ENCODE measurements at regions not wholly inside any gene's neighbourhood (a gene's known extent, or its start where the extent isn't known, plus 50 kb on each side); places are given as distances from the start of the nearest gene placed in this dataset.
"Not testable (repeated sequence)": the region's sequence is repeated elsewhere in the genome, so short reads cannot be mapped to it uniquely, and the experiment has no call there.

GRCh38 chr13:18213511-18213910 lies 968.1 kb downstream of the TUBA3C start:
- H4K20me1 ChIP-seq (ENCODE audit: low read depth, low read length); H3K27me3 ChIP-seq (ENCODE audit: low read length); H3K36me3 ChIP-seq (ENCODE audit: low read length); H3K4me3 ChIP-seq (ENCODE audit: insufficient read depth, low read length, poor library complexity, severe bottlenecking); H3F3A ChIP-seq (ENCODE audit: insufficient read depth); H3K9me3 ChIP-seq (ENCODE audit: insufficient read depth, low read length); H3K9ac ChIP-seq (ENCODE audit: low read length); H3K9me2 ChIP-seq (replicated peaks; ENCODE audit: insufficient read depth, low read length); H3K4me2 ChIP-seq (ENCODE audit: low read depth, low read length, poor library complexity, severe bottlenecking); H2AFZ ChIP-seq (ENCODE audit: low read depth, low read length, severe bottlenecking); H3K27ac ChIP-seq (ENCODE audit: low read depth, low read length); H3K79me2 ChIP-seq (ENCODE audit: insufficient read depth, low read length): not testable (repeated sequence)

DNA sequence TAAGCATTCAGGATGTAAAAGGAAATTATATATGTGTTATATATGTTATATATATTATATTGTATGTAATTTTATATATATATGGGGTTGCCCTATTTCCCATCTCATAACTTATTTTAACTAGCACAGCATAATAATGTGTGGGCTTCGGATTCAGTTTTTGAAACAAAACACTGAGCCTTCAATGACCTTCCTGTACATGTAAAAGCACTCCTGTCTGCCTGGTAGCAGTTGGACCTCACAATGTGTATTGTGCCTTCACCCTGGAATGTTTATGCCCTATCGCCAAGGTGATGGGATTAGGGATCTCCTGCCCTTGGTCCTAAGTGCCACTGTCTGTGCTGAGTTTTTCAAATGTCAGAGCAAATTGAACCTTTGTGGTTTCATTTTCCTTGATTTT lies 968.8 kb downstream of the TUBA3C start:
- no peak overlapping the region for H3K4me2 ChIP-seq (ENCODE audit: low read depth, low read length, poor library complexity, severe bottlenecking)
- H3K27ac ChIP-seq (ENCODE audit: low read depth, low read length), result no peak overlapping the region
- no peaks in the 10 kb centered on the region for H3F3A ChIP-seq (ENCODE audit: insufficient read depth)
- no peak overlapping the region for H3K9ac ChIP-seq (ENCODE audit: low read length)
- H2AFZ ChIP-seq (ENCODE audit: low read depth, low read length, severe bottlenecking), result no peak overlapping the region
- TF ChIP-seq CTCF (IDR thresholded peaks at IDR 0.05; ENCODE audit: insufficient read depth, low read length, poor library complexity, severe bottlenecking) (no peak), EZH2phosphoT487 (conservative IDR thresholded peaks at IDR 0.05; ENCODE audit: low read length) (no peak)
- no peaks in the 10 kb centered on the region for H4K20me1 ChIP-seq (ENCODE audit: low read depth, low read length)
- H3K27me3 ChIP-seq (ENCODE audit: low read length), result no peaks in the 10 kb centered on the region
- no peaks in the 10 kb centered on the region for H3K79me2 ChIP-seq (ENCODE audit: insufficient read depth, low read length)
- H3K36me3 ChIP-seq (ENCODE audit: low read length), result no peaks in the 10 kb centered on the region
- no peak overlapping the region for H3K4me3 ChIP-seq (ENCODE audit: insufficient read depth, low read length, poor library complexity, severe bottlenecking)
- no peaks in the 10 kb centered on the region for H3K9me2 ChIP-seq (replicated peaks; ENCODE audit: insufficient read depth, low read length)
- H3K9me3 ChIP-seq (ENCODE audit: insufficient read depth, low read length), result no peaks in the 10 kb centered on the region

DNA sequence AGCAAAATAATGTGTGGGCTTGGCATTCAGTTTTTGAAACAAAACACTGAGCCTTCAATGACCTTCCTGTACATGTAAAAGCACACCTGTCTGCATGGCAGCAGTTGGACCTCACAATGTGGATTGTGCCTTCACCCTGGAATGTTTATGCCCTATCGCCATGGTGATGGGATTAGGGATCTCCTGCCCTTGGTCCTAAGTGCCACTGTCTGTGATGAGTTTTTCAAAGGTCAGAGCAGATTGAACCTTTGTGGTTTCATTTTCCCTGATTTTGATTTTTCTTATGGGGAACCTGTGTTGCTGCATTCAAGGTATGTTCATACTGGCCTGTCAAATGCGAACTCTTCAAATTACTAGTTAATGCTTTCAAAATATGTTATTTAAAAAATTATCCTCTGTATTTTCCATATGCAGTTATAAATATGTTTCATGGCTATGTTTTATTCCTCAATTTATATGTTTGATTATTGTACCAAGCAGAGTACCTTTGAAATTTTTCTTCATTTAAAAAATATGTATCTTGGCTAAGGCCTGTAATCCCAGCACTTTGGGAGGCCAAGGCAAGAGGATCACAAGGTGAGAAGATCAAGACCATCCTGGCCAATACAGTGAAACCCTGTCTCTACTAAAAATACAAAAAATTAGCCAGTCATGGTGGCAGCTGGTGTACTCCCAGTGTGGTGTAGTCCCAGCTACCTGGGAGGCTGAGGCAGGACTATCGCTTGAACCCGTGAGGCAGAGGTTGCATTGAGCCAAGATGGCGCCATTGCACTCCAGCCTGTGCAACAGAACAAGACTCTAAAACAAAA lies 969.7 kb downstream of the TUBA3C start:
- not testable (repeated sequence) for H4K20me1 ChIP-seq (ENCODE audit: low read depth, low read length); H3K27me3 ChIP-seq (ENCODE audit: low read length); H3K4me2 ChIP-seq (ENCODE audit: low read depth, low read length, poor library complexity, severe bottlenecking); H3K9me2 ChIP-seq (replicated peaks; ENCODE audit: insufficient read depth, low read length); H3K9ac ChIP-seq (ENCODE audit: low read length); H3F3A ChIP-seq (ENCODE audit: insufficient read depth); H3K9me3 ChIP-seq (ENCODE audit: insufficient read depth, low read length); H3K27ac ChIP-seq (ENCODE audit: low read depth, low read length); H3K79me2 ChIP-seq (ENCODE audit: insufficient read depth, low read length); H2AFZ ChIP-seq (ENCODE audit: low read depth, low read length, severe bottlenecking); H3K4me3 ChIP-seq (ENCODE audit: insufficient read depth, low read length, poor library complexity, severe bottlenecking); H3K36me3 ChIP-seq (ENCODE audit: low read length)

DNA sequence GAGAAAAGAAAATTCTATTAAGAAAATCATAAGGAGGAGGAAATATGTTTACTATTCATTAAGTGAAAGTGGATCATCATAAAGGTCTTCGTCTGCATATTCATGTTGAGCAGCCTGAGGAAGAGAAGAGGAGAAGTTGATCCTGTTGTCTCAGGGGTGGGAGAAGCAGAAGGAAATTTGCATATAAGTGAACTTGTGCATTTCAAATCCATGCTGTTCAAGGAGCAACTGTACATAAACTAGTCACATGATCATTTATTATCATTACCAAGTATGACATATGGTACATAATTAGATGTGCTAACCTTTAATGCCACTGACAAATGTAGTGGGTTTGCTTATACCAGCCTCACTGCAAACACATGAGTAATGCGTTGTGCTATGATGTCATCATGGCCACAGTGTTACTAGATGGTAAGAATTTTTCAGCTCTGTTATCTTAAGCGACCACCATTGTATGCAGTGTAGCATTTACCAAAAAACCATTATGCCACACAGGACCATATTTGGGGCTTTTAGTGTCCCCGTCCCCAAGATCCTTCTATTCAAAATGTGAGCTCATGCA lies 976.9 kb downstream of the TUBA3C start:
- H4K20me1 ChIP-seq (ENCODE audit: low read depth, low read length); H3K79me2 ChIP-seq (ENCODE audit: insufficient read depth, low read length); H3K27ac ChIP-seq (ENCODE audit: low read depth, low read length); H3F3A ChIP-seq (ENCODE audit: insufficient read depth); H3K4me2 ChIP-seq (ENCODE audit: low read depth, low read length, poor library complexity, severe bottlenecking); H3K27me3 ChIP-seq (ENCODE audit: low read length); H3K4me3 ChIP-seq (ENCODE audit: insufficient read depth, low read length, poor library complexity, severe bottlenecking); H3K9ac ChIP-seq (ENCODE audit: low read length); H2AFZ ChIP-seq (ENCODE audit: low read depth, low read length, severe bottlenecking); H3K36me3 ChIP-seq (ENCODE audit: low read length); H3K9me3 ChIP-seq (ENCODE audit: insufficient read depth, low read length); H3K9me2 ChIP-seq (replicated peaks; ENCODE audit: insufficient read depth, low read length): not testable (repeated sequence)

DNA sequence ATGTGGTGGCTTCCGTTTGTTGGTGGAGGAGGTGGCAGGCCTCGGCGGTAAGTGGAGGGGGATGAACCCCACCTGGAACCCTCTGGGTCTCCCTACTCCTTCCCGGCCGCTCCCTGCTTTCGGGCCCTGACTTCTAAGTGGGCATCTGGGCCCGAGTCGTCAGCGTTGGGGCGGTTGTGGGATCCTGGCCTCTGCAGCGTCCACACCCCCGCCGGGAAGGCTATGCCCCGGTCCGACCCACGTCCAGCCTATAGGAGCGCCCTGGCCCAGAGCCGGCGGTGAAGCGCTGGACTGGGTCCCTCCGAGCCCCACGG lies 986.3 kb downstream of the TUBA3C start:
- not testable (repeated sequence) for H3K36me3 ChIP-seq (ENCODE audit: low read length); H3K4me2 ChIP-seq (ENCODE audit: low read depth, low read length, poor library complexity, severe bottlenecking); H3F3A ChIP-seq (ENCODE audit: insufficient read depth); H3K9me2 ChIP-seq (replicated peaks; ENCODE audit: insufficient read depth, low read length); H3K27me3 ChIP-seq (ENCODE audit: low read length); H3K9ac ChIP-seq (ENCODE audit: low read length); H3K4me3 ChIP-seq (ENCODE audit: insufficient read depth, low read length, poor library complexity, severe bottlenecking); H2AFZ ChIP-seq (ENCODE audit: low read depth, low read length, severe bottlenecking); H3K9me3 ChIP-seq (ENCODE audit: insufficient read depth, low read length); H3K27ac ChIP-seq (ENCODE audit: low read depth, low read length); H3K79me2 ChIP-seq (ENCODE audit: insufficient read depth, low read length); H4K20me1 ChIP-seq (ENCODE audit: low read depth, low read length)

- not testable (repeated sequence) for H3K27ac ChIP-seq (ENCODE audit: low read depth, low read length); H3K79me2 ChIP-seq (ENCODE audit: insufficient read depth, low read length); H2AFZ ChIP-seq (ENCODE audit: low read depth, low read length, severe bottlenecking); H3K4me2 ChIP-seq (ENCODE audit: low read depth, low read length, poor library complexity, severe bottlenecking); H3K4me3 ChIP-seq (ENCODE audit: insufficient read depth, low read length, poor library complexity, severe bottlenecking); H4K20me1 ChIP-seq (ENCODE audit: low read depth, low read length); H3K9ac ChIP-seq (ENCODE audit: low read length); H3K27me3 ChIP-seq (ENCODE audit: low read length); H3K9me2 ChIP-seq (replicated peaks; ENCODE audit: insufficient read depth, low read length); H3K36me3 ChIP-seq (ENCODE audit: low read length); H3K9me3 ChIP-seq (ENCODE audit: insufficient read depth, low read length); H3F3A ChIP-seq (ENCODE audit: insufficient read depth)
Measured at GRCh38 chr13:18194631-18195364, 986.8 kb downstream of the TUBA3C start.

DNA sequence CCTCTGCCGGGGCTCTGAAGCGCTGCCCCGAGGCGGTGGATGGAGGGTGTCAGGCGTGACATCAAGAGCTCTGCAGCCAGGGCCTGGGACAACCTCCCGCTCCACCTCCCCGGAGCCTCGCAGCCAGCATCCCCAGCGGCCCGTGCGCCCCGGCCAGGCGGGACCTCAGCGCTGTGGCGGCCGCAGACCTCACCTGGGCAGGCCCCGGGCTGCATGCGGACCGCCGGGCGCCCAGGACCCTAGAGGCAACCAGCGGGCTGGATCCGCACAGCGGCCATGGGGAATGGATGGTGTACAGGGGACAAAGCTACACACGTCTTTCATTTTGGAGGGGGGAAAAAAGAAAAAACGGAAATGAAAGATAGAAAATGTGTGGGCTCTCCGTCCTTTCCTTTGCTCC lies 987.5 kb downstream of the TUBA3C start:
- H3K27ac ChIP-seq (ENCODE audit: low read depth, low read length); H3K9me3 ChIP-seq (ENCODE audit: insufficient read depth, low read length); H3K27me3 ChIP-seq (ENCODE audit: low read length); H2AFZ ChIP-seq (ENCODE audit: low read depth, low read length, severe bottlenecking); H3K4me3 ChIP-seq (ENCODE audit: insufficient read depth, low read length, poor library complexity, severe bottlenecking); H3K79me2 ChIP-seq (ENCODE audit: insufficient read depth, low read length); H3K9me2 ChIP-seq (replicated peaks; ENCODE audit: insufficient read depth, low read length); H3F3A ChIP-seq (ENCODE audit: insufficient read depth); H3K9ac ChIP-seq (ENCODE audit: low read length); H3K4me2 ChIP-seq (ENCODE audit: low read depth, low read length, poor library complexity, severe bottlenecking); H3K36me3 ChIP-seq (ENCODE audit: low read length); H4K20me1 ChIP-seq (ENCODE audit: low read depth, low read length): not testable (repeated sequence)
